EL (cell line): ENCODE measurements at regions not wholly inside any gene's neighbourhood (a gene's known extent, or its start where the extent isn't known, plus 50 kb on each side); places are given as distances from the start of the nearest gene placed in this dataset.

Source experiments
- DNase-seq: peaks from one replicate; pipeline ENCODE4 v3.0.0-alpha.2; 2016

- DNase-seq: no peak
Measured at GRCh38 chr1:87685311-87686135, 356.8 kb downstream of the LMO4 start.

DNA sequence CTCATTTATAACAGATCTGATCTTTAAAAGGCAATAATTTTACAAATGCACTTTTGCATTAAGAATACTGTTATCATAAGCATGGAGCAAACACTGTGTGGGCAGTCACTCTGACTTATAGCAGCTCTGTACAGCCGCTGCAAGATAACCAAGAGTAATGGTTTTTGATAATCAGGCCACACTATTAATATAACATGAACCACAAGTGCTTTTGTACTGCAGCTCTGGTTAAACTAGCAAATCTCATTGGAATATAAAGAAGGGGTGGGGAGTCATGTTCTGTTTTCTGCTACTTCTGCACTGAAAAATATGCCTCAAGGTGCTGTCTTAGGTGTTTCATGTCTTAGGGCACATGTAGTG lies 357.4 kb downstream of the LMO4 start:
- DNase-seq: no peak

DNA sequence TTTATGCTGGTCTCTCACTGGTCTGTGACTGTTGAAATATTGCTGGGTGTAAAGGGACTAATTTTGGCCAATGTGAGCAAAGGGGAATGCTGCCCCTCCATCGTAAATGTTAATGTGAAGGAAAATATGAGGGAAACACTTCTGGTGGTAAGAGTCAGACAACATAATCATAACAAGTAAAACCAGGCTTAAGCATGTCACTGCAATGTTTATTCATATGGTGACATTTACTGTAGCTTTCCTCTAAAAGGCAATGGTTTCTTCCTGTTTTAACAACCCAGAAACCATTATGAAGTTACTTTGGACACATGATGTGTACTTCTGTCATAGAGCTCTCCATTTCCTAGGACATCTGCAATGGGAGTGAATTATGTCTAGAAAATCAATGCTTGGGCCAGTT lies 358.0 kb downstream of the LMO4 start:
- DNase-seq: no peak

DNA sequence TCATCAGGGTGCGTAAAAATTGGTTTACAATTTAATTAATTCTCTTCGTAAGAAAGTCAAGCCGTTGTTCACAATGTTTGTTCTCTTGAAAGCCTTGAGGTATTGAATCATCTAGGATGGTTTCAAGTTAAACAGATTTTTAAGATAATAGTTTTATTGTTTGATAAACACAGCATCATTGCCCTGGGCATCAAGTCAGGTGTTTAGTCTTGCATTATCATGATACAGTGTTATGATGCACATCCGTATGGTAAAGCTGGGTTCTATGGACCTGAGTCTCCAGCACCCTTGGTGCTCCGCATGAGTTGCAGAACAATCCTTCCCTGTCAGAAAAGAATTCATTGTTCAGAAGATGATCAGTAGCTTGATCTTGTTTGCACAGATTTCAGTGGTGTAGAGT lies 359.5 kb downstream of the LMO4 start:
- no peak for DNase-seq

DNA sequence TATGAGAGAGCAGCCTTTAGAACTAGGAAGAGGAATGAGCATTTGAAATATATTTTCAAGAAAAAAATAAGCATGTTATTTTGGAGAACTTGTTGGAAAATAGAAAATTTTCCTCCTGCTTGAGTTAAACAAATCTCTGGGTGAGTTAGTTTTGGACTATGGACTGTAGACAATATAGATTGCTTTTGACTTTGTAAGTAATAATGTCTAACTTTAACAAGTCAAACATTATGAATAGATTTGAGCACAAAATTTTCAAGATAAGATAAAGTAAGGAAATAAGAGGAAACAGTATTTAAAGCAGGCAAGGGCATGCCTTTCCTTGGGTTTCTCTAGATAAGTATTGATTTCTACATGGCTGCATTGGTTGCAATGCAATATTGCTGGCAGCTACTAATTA lies 360.8 kb downstream of the LMO4 start:
- DNase-seq: no peak

DNA sequence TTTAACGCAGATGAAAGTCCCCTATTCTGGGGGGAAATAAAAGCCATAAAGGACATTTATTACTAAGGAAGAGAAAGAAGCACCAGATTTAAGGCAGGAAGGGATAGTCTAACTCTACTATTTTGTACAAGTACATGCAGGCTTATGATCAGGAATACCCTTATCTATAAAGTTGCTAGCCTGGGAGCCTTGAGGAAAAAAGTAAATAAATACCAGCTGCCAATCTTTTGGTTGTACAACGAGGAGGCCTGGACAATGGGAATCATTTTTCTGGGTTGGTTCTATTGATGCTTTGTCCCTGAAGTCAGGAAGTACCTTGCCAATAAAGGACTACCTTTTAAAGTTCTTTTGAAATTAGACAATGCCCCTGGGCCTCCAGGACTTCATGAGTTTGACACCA lies 367.8 kb downstream of the LMO4 start:
- DNase-seq: no peak

- DNase-seq: no peak
Measured at GRCh38 chr1:87702455-87702854, 373.8 kb downstream of the LMO4 start.

DNA sequence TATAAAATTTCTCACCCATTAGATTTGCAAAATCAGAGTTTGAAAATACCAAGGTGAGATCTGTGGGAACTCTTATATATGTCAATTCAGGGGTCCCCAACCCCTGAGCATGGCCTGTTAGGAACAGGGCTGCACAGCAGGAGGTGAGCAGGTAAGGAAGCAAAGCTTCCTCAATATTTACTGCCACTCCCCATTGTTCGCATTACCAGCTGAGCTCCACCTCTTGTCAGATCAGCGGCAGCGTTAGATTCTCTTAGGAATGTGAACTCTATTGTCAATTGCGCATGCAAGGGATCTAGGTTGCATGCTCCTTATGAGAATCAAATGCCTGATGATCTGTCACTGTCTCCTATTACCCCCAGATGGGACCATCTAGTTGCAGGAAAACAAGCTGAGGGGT lies 376.6 kb downstream of the LMO4 start:
- no peak for DNase-seq

GRCh38 chr1:87706203-87706602 lies 377.5 kb downstream of the LMO4 start:
- DNase-seq: peak; percentile 55

DNA sequence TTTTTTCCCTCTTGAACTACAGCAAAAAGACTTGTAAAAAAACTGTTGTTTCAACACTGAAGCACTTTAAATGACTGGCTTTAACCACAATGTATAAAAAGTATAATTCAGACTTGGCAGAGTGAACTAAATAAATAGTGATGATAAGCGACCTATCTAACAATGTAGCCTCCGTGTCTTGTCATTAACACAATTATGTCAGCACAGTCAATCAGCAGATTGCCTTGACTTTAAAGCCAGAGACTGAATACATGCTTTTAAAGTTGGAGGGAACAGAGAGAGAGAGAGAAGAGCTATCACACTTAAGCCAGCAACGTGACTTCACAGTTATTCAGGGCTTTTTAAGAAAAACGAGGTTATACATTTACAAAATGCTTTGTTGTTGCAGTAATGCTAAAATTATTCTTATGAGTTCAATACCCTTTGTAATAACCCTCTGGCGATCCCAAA lies 378.1 kb downstream of the LMO4 start:
- DNase-seq: peak; percentile 2

DNA sequence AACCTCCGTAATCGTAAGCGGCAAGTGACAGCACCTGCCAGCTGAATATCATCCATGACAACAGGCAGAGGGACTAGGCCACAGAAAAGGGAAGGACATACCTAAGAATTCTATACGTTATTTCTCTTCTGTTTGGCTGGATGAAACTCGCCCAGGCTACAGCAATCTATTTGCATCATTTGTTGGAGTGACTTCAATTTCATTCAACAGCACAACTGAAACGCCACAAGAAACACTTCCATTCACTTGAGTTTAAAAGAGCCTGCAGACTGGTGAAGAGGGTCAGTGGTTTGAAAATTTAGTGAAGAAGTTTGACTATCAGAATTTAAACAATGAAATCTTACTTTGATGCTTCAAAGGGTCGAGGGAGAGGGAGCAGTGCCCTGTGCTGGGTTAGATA lies 378.7 kb downstream of the LMO4 start:
- DNase-seq: no peak

GRCh38 chr1:87712261-87713010 lies 383.8 kb downstream of the LMO4 start:
- no peak for DNase-seq

DNA sequence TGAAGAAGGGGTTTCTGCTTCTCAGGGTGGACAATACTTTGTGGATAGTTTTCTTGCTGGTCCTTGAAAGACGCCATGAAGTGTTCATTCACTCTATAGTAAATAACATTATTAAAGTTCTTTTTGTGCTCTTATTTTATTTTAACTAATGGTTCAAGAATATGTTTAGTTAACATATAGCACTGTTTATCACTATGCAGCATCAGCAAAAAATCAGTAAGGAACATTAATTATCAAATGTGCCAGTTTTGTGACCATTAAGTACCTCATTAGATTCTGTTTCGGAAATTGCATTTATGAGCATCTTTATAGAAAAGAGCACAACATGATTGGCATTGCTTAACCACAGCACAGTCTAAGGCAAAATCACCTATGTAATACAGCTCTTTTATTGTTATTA lies 385.6 kb downstream of the LMO4 start:
- DNase-seq: no peak

GRCh38 chr1:87715052-87715451 lies 386.4 kb downstream of the LMO4 start:
- DNase-seq: no peak

- DNase-seq: no peak
Measured at GRCh38 chr1:87715471-87715870, 386.8 kb downstream of the LMO4 start.

GRCh38 chr1:87717157-87717670 lies 388.5 kb downstream of the LMO4 start:
- DNase-seq: no peak

- DNase-seq: no peak
Measured at GRCh38 chr1:87718241-87718950, 389.7 kb downstream of the LMO4 start.

DNA sequence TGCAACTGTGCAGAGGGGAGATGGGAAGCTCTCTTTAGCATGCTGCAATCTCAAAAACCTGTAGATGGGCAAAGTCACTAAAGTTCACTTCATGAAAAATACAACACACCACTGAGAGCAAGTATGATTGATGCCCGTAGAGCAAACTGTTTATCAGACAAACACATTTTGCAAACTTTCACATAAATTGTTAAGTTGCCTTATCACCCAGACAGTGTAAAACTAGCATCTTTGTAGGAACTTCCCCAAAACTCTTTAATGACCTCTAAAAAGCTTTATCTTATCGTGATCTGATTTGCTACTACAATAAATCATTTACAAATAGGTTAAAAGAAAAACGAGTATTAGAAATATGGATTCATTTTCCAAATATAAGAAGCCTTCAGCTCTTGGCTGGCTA lies 391.0 kb downstream of the LMO4 start:
- no peak for DNase-seq

- no peak for DNase-seq
Measured at GRCh38 chr1:87720561-87720960, 391.9 kb downstream of the LMO4 start.

DNA sequence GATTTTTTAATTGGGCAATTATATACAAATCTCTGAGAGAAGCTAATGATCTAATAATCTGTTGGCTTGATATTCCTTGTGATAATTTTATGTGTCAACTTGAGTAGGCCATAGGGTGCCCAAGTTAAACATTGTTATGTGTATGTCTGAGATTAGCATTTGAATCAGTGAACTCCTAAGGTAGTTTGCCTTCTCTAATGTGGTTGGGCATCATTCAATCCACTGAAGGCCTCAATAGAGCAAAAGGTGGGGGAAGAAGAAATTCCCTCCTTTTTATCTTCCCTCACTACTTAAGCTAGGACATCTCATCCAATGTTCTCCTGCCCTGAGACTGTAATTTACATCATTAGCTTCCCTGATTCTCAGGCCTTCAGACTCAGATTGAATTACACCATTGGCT lies 394.5 kb downstream of the LMO4 start:
- no peak for DNase-seq

DNA sequence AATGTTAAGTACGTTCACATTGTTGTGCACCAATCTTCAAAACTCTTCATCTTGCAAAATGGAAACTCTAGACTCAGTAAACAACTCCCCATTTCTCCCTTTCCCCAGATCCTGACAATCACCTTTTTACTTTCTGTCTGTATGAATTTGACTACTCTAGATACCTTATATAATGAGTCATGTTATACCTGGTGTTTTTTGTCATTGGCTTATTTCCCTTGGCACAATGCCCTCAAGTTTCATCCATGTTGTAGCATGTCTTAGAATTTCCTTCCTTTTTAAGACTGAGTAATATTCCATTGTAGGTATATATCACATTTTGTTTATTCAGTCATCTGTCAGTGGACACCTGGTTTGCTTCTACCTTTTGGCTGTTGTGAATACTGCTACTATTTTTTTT lies 399.5 kb downstream of the LMO4 start:
- no peak for DNase-seq

GRCh38 chr1:87730274-87731216 lies 401.9 kb downstream of the LMO4 start:
- no peak for DNase-seq
